ENCODE measurements at regions not wholly inside any gene's neighbourhood (a gene's known extent, or its start where the extent isn't known, plus 50 kb on each side); places are given as distances from the start of the nearest gene placed in this dataset.

DNA sequence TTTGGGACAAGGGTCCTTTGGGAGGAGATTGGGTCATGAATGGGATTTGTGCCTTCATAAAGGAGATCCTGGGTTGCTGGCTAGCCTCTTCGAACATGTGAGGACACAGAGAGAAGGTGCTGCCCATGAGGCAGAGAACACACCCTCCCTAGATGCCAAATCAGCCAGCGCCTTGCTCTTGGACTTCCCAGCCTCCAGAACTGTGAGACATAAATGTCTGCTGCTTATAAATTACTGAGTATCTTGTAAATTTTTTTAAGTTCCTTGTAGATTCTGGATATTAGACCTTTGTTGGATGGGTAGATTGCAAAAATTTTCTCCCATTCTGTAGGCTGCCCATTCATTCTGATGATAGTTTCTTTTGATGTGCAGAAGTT lies 297.5 kb upstream of the FOXQ1 start:
- no peak for DNase-seq

DNA sequence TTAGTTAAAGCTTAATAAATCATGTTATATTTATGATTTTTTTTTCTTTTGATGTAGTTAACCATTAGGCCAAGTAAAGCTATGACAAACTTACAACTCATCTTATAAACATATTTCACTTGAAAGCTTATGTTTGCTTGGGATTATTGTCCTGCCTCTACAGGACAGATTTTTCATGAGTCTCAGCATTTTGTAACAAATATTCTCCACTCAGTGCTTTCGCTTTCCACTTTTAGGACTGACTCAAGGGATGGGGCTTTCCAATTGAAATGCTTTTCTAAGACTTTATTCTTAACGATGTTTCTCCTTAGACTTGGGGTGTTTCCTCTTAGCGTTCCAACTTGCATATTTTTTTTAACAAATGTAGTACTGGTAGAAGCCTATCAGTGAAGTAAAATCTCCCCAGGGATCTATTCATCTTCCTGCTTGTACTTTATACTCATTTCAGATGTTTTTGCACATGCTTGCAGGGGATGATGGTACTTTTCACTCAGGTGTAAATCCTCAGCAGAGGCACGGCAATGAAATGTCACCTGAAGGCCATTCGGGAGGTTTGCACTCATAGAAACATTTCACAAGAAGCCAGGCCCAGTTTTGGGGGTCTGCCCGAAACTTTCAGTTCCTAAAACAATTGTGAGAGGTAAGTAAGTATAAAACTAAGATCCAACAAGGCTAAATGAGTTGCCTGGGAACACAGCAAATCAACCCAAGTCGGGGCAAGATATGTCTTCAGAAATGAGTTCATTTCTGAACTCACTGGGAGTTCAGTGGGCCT lies 298.1 kb upstream of the FOXQ1 start:
- DNase-seq = no peak
- Histone ChIP-seq H2AFZ (ENCODE audit: low read depth) (no peak overlapping the region), H3K9me2 (no peaks in the 10 kb centered on the region), H3K9me3 (no peaks in the 10 kb centered on the region), H3K9ac (no peak overlapping the region), H4K20me1 (ENCODE audit: insufficient read depth) (no peaks in the 10 kb centered on the region), H3K36me3 (replicated peaks in 1 of 2; ENCODE audit: control insufficient read depth in 1 of 2, insufficient read depth in 2 of 2, low read length in 1 of 2) (no peaks in the 10 kb centered on the region), H3K79me2 (ENCODE audit: insufficient read depth) (no peaks in the 10 kb centered on the region), H3K27me3 (ENCODE audit: insufficient read depth) (no peaks in the 10 kb centered on the region; the same call in 1 of the 2 replicates), H3K4me2 (no peak overlapping the region), H3K27ac (ENCODE audit: low read depth in 2 of 2, low read length in 1 of 2) (no peak overlapping the region), H3K4me1 (ENCODE audit: control insufficient read depth in 1 of 2, insufficient read depth in 2 of 2, low read depth in 1 of 2, low read length in 1 of 2) (no peaks in the 10 kb centered on the region), H3K4me3 (ENCODE audit: low read depth in 2 of 2, low read length in 1 of 2) (no peak overlapping the region), H3F3A (replicated peaks; ENCODE audit: insufficient read depth) (no peaks in the 10 kb centered on the region)
- CTCF ChIA-PET = no interaction called here
- POLR2A ChIA-PET = no interaction called here
- 3% methylated on average over 7 of the region's 7 CpGs for WGBS (ENCODE audit: low lambda C conversion rate)
- TF ChIP-seq RXRA (IDR thresholded peaks at IDR 0.05; ENCODE audit: borderline replicate concordance, low read depth) (no peak), POLR2AphosphoS5 (IDR thresholded peaks at IDR 0.05; ENCODE audit: low read depth, low read length) (no peak), RAD21 (IDR thresholded peaks at IDR 0.05; ENCODE audit: low read length) (no peak), TCF12 (IDR thresholded peaks at IDR 0.05) (no peak), YY1 (IDR thresholded peaks at IDR 0.05; ENCODE audit: low read depth) (no peak), FOXJ3 (CRISPR knock-in tag; IDR thresholded peaks at IDR 0.05) (no peak), GATA2 (CRISPR knock-in tag; IDR thresholded peaks at IDR 0.05) (no peak), GABPA (IDR thresholded peaks at IDR 0.05; ENCODE audit: low read depth) (no peak), IRF3 (IDR thresholded peaks at IDR 0.05; ENCODE audit: low read depth, low read length) (no peak), SIN3A (IDR thresholded peaks at IDR 0.05; ENCODE audit: borderline replicate concordance, low read depth, low read length) (no peak), MAX (IDR thresholded peaks at IDR 0.05; ENCODE audit: low read depth) (no peak), RCOR1 (IDR thresholded peaks at IDR 0.05; ENCODE audit: low read length) (no peak), FOXM1 (IDR thresholded peaks at IDR 0.05; ENCODE audit: low read depth) (no peak)
- TF ChIP-seq, protein P1, sequence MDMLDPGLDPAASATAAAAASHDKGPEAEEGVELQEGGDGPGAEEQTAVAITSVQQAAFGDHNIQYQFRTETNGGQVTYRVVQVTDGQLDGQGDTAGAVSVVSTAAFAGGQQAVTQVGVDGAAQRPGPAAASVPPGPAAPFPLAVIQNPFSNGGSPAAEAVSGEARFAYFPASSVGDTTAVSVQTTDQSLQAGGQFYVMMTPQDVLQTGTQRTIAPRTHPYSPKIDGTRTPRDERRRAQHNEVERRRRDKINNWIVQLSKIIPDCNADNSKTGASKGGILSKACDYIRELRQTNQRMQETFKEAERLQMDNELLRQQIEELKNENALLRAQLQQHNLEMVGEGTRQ (IDR thresholded peaks at IDR 0.05; ENCODE audit: borderline replicate concordance, low read depth, low read length) = no peak
- TF ChIP-seq, protein P2, sequence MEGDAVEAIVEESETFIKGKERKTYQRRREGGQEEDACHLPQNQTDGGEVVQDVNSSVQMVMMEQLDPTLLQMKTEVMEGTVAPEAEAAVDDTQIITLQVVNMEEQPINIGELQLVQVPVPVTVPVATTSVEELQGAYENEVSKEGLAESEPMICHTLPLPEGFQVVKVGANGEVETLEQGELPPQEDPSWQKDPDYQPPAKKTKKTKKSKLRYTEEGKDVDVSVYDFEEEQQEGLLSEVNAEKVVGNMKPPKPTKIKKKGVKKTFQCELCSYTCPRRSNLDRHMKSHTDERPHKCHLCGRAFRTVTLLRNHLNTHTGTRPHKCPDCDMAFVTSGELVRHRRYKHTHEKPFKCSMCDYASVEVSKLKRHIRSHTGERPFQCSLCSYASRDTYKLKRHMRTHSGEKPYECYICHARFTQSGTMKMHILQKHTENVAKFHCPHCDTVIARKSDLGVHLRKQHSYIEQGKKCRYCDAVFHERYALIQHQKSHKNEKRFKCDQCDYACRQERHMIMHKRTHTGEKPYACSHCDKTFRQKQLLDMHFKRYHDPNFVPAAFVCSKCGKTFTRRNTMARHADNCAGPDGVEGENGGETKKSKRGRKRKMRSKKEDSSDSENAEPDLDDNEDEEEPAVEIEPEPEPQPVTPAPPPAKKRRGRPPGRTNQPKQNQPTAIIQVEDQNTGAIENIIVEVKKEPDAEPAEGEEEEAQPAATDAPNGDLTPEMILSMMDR (IDR thresholded peaks at IDR 0.05) = no peak
- TF ChIP-seq, protein P3, sequence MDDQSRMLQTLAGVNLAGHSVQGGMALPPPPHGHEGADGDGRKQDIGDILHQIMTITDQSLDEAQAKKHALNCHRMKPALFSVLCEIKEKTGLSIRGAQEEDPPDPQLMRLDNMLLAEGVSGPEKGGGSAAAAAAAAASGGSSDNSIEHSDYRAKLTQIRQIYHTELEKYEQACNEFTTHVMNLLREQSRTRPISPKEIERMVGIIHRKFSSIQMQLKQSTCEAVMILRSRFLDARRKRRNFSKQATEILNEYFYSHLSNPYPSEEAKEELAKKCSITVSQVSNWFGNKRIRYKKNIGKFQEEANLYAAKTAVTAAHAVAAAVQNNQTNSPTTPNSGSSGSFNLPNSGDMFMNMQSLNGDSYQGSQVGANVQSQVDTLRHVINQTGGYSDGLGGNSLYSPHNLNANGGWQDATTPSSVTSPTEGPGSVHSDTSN (IDR thresholded peaks at IDR 0.05) = no peak

More for the DNA sequence above, 297.5 kb upstream of the FOXQ1 start:
- Histone ChIP-seq H3K36me3 (replicated peaks in 1 of 2; ENCODE audit: control insufficient read depth in 1 of 2, insufficient read depth in 2 of 2, low read length in 1 of 2) (no peaks in the 10 kb centered on the region), H3K79me2 (ENCODE audit: insufficient read depth) (no peaks in the 10 kb centered on the region), H3K9me3 (no peaks in the 10 kb centered on the region), H3K4me1 (ENCODE audit: control insufficient read depth in 1 of 2, insufficient read depth in 2 of 2, low read depth in 1 of 2, low read length in 1 of 2) (no peaks in the 10 kb centered on the region), H3K27ac (ENCODE audit: low read depth in 2 of 2, low read length in 1 of 2) (no peak overlapping the region), H2AFZ (ENCODE audit: low read depth) (no peak overlapping the region), H3K9ac (no peak overlapping the region), H3F3A (replicated peaks; ENCODE audit: insufficient read depth) (no peaks in the 10 kb centered on the region), H3K9me2 (no peaks in the 10 kb centered on the region), H3K4me2 (no peak overlapping the region), H3K4me3 (ENCODE audit: low read depth in 2 of 2, low read length in 1 of 2) (no peak overlapping the region), H3K27me3 (ENCODE audit: insufficient read depth) (no peaks in the 10 kb centered on the region; the same call in 1 of the 2 replicates), H4K20me1 (ENCODE audit: insufficient read depth) (no peaks in the 10 kb centered on the region)
- CTCF ChIA-PET = no interaction called here
- TF ChIP-seq MEF2A (IDR thresholded peaks at IDR 0.05; ENCODE audit: borderline replicate concordance, low read depth) = no peak
- no peak for TF ChIP-seq TEAD4 (IDR thresholded peaks at IDR 0.05; ENCODE audit: borderline replicate concordance, insufficient read depth)
- TF ChIP-seq ZBTB33 (IDR thresholded peaks at IDR 0.05; ENCODE audit: borderline replicate concordance, low read depth) = no peak
- TF ChIP-seq RCOR1 (IDR thresholded peaks at IDR 0.05; ENCODE audit: low read length) = no peak
- POLR2A ChIA-PET = no interaction called here
- 0% methylated on average over 2 of the region's 2 CpGs for WGBS (ENCODE audit: low lambda C conversion rate)

All from SK-N-SH (cell line).